SK-N-SH (cell line): ENCODE measurements at regions not wholly inside any gene's neighbourhood (a gene's known extent, or its start where the extent isn't known, plus 50 kb on each side); places are given as distances from the start of the nearest gene placed in this dataset.

Experiments used
- CTCF ChIA-PET: fragments of 300-600, 350-600 bp; formaldehyde crosslinking; extraction: SDS; loops from one replicate; lab custom pipeline; 2021; lab: Yijun Ruan, JAX
- POLR2A ChIA-PET: fragments of 350-600 bp; sonication (Branson Sonifier 250); formaldehyde crosslinking; extraction: SDS; loops from one replicate; lab custom pipeline; 2020; ENCODE audit warnings: antibody characterized with exemption, inconsistent platforms; lab: Yijun Ruan, JAX
- DNase-seq: peaks from one replicate; pipeline ENCODE4 v3.0.0; 2012
- H2AFZ ChIP-seq: fragments of 200-600 bp; sonication (generic); 2 replicates; pipeline ENCODE4 v1.8.1; 2016; ENCODE audit warnings: antibody characterized with exemption, mild to moderate bottlenecking, low read depth
- H3F3A ChIP-seq: fragments of 200-600 bp; sonication (generic); replicated peaks from 2 replicates; pipeline ENCODE3; 2016; ENCODE audit warnings: antibody characterized with exemption, mild to moderate bottlenecking; ENCODE audit not compliant: insufficient read depth
- H3K27ac ChIP-seq, 2 experiments: fragments of 200-500 bp in 1 of 2; fragments of 200-600 bp in 1 of 2; sonication (Bioruptor generic) in 1 of 2; sonication (generic), shearing (Covaris generic) in 1 of 2; 2 replicates each; pipeline versions ENCODE4 v1.5.1 to v1.6.1; 2014 to 2016; ENCODE audit warnings: low read depth in 2 of 2, inconsistent platforms in 1 of 2, low read length in 1 of 2, mild to moderate bottlenecking in 1 of 2, mixed read lengths in 1 of 2
- H3K27me3 ChIP-seq: fragments of 200-600 bp; sonication (generic), shearing (Covaris generic); 2 replicates; pipeline ENCODE4 v1.6.1; 2016; ENCODE audit warnings: mixed run types; ENCODE audit not compliant: insufficient read depth
- H3K36me3 ChIP-seq, 2 experiments: fragments of 200-500 bp in 1 of 2; fragments of 200-600 bp in 1 of 2; sonication (Bioruptor generic) in 1 of 2; sonication (generic) in 1 of 2; replicated peaks in 1 of 2; 2 replicates each; pipeline versions ENCODE3 to v1.5.1; 2014 to 2016; ENCODE audit warnings: low read length in 1 of 2, mild to moderate bottlenecking in 1 of 2; ENCODE audit not compliant: insufficient read depth in 2 of 2, control insufficient read depth in 1 of 2
- H3K4me1 ChIP-seq, 2 experiments: fragments of 200-500 bp in 1 of 2; fragments of 200-600 bp in 1 of 2; sonication (Bioruptor generic) in 1 of 2; sonication (generic), shearing (Covaris generic) in 1 of 2; 2 replicates each; pipeline versions ENCODE4 v1.5.1 to v1.6.1; 2014 to 2016; ENCODE audit warnings: low read depth in 1 of 2, low read length in 1 of 2, mixed run types in 1 of 2; ENCODE audit not compliant: insufficient read depth in 2 of 2, control insufficient read depth in 1 of 2
- H3K4me2 ChIP-seq: fragments of 200-600 bp; sonication (generic), shearing (Covaris generic); 2 replicates; pipeline ENCODE4 v1.6.1; 2017; ENCODE audit warnings: mixed run types
- H3K4me3 ChIP-seq, 2 experiments: fragments of 200-500 bp in 1 of 2; fragments of 200-600 bp in 1 of 2; sonication (Bioruptor generic) in 1 of 2; sonication (generic), shearing (Covaris generic) in 1 of 2; 2 replicates each; pipeline versions ENCODE4 v1.5.1 to v1.8.1; 2014 to 2016; ENCODE audit warnings: low read depth in 2 of 2, inconsistent platforms in 1 of 2, low read length in 1 of 2, mild to moderate bottlenecking in 1 of 2, mixed read lengths in 1 of 2, moderate library complexity in 1 of 2
- H3K79me2 ChIP-seq: fragments of 200-600 bp; sonication (generic); 2 replicates; pipeline ENCODE4 v1.8.1; 2017; ENCODE audit warnings: mild to moderate bottlenecking; ENCODE audit not compliant: insufficient read depth
- H3K9ac ChIP-seq: fragments of 200-600 bp; sonication (generic); 2 replicates; pipeline ENCODE4 v1.6.1; 2017; ENCODE audit warnings: mixed run types
- H3K9me2 ChIP-seq: fragments of 200-600 bp; sonication (generic); 2 replicates; pipeline ENCODE4 v1.6.1; 2017; ENCODE audit warnings: mixed run types
- H3K9me3 ChIP-seq: fragments of 200-600 bp; sonication (generic); 2 replicates; pipeline ENCODE4 v1.6.1; 2017; ENCODE audit warnings: mixed run types, mild to moderate bottlenecking, moderate library complexity
- H4K20me1 ChIP-seq: fragments of 200-600 bp; sonication (generic); 2 replicates; pipeline ENCODE4 v1.6.1; 2017; ENCODE audit warnings: mild to moderate bottlenecking, mixed run types; ENCODE audit not compliant: insufficient read depth
- EP300 ChIP-seq, 2 experiments: IDR thresholded peaks; 2 replicates each; pipeline versions ENCODE4 v1.4.0 to v1.6.1; 2012; ENCODE audit warnings: borderline replicate concordance in 1 of 2, low read depth in 1 of 2, low read length in 1 of 2
- FOSL2 ChIP-seq: IDR thresholded peaks from 2 replicates; pipeline ENCODE4 v1.4.0; 2012; ENCODE audit warnings: low read depth, mild to moderate bottlenecking, moderate library complexity, borderline replicate concordance
- FOXJ3 ChIP-seq: sonication (generic); formaldehyde crosslinking; IDR thresholded peaks from 2 replicates; pipeline ENCODE4 v1.5.1; 2020; ENCODE audit warnings: mild to moderate bottlenecking, missing genetic modification reagents
- FOXM1 ChIP-seq: IDR thresholded peaks from 2 replicates; pipeline ENCODE4 v1.4.0; 2012; ENCODE audit warnings: low read depth, mild to moderate bottlenecking
- JUND ChIP-seq: IDR thresholded peaks from 2 replicates; pipeline ENCODE4 v1.4.0; 2012
- MEF2A ChIP-seq: IDR thresholded peaks from 2 replicates; pipeline ENCODE4 v1.4.0; 2012; ENCODE audit warnings: low read depth, borderline replicate concordance
- MXI1 ChIP-seq: IDR thresholded peaks from 2 replicates; pipeline ENCODE4 v1.6.1; 2012; ENCODE audit warnings: mild to moderate bottlenecking, low read depth, low read length, improper control_type of control experiment
- NFIC ChIP-seq: IDR thresholded peaks from 2 replicates; pipeline ENCODE4 v1.4.0; 2012; ENCODE audit warnings: borderline replicate concordance
- RXRA ChIP-seq: IDR thresholded peaks from 2 replicates; pipeline ENCODE4 v1.4.0; 2012; ENCODE audit warnings: low read depth, mild to moderate bottlenecking, borderline replicate concordance
- TAF1 ChIP-seq: IDR thresholded peaks from 2 replicates; pipeline ENCODE4 v1.6.1; 2012; ENCODE audit warnings: low read depth, mild to moderate bottlenecking, low read length, moderate library complexity, borderline replicate concordance
- TCF12 ChIP-seq: IDR thresholded peaks from 2 replicates; pipeline ENCODE4 v1.4.0; 2012
- TEAD4 ChIP-seq: IDR thresholded peaks from 2 replicates; pipeline ENCODE4 v1.4.0; 2012; ENCODE audit warnings: mild to moderate bottlenecking, borderline replicate concordance; ENCODE audit not compliant: insufficient read depth
- WGBS: methylation state at CpG from one replicate; pipeline ENCODE4 v1.1.6; 2017; ENCODE audit warnings: low lambda C conversion rate; 5-methylcytosine and 5-hydroxymethylcytosine counted together
- TF ChIP-seq, protein P1 (sequence below): IDR thresholded peaks from 2 replicates; pipeline ENCODE4; 2012

DNA sequence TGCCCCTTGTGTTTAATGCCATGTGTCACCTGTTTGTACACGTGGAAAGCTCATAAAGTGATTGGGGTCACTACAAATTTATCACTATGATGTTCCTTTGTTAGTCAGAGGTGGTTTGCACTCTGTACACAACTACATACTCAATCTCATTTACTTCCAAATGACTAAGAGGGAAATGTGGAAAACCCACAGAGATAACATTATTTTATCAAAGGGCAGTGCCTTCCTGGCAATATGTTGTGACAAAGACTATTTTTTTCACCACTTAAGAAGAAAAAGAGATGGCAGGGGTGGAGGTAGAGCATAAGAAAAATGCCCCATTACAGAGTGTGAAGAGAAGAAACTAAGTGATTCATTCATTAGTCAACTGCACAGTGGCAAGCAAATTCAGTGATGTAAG lies 1064.1 kb upstream of the FLRT2 start:
- Histone ChIP-seq H3K4me3 (no peak overlapping the region), H3F3A (peaks cover 15% of the 10 kb centered on the region), H3K36me3 (no peaks in the 10 kb centered on the region), H3K9me3 (no peaks in the 10 kb centered on the region), H3K27me3 (no peaks in the 10 kb centered on the region), H3K9ac (no peak overlapping the region), H4K20me1 (no peaks in the 10 kb centered on the region), H3K27ac (no peak overlapping the region), H3K4me2 (no peak overlapping the region), H2AFZ (no peak overlapping the region), H3K9me2 (no peaks in the 10 kb centered on the region), H3K4me1 (no peaks in the 10 kb centered on the region), H3K79me2 (no peaks in the 10 kb centered on the region)
- POLR2A ChIA-PET: no interaction called here
- 0% methylated on average over 1 of the region's 1 CpG for WGBS
- no peak for TF ChIP-seq MEF2A
- TF ChIP-seq JUND: no peak
- TF ChIP-seq FOXM1: no peak
- no peak for DNase-seq
- CTCF ChIA-PET: no interaction called here

GRCh38 chr14:84468153-84468552 lies 1061.8 kb upstream of the FLRT2 start:
- Histone ChIP-seq H3F3A (peaks cover 15% of the 10 kb centered on the region), H3K9me2 (no peaks in the 10 kb centered on the region), H3K4me2 (no peak overlapping the region), H3K27ac (no peak overlapping the region), H3K36me3 (no peaks in the 10 kb centered on the region), H3K79me2 (no peaks in the 10 kb centered on the region), H3K4me1 (no peaks in the 10 kb centered on the region), H3K9ac (no peak overlapping the region), H3K4me3 (no peak overlapping the region), H3K9me3 (no peaks in the 10 kb centered on the region), H4K20me1 (no peaks in the 10 kb centered on the region), H3K27me3 (no peaks in the 10 kb centered on the region)
- ChIA-PET CTCF (no interaction called here), POLR2A (no interaction called here)
- DNase-seq: no peak
- WGBS: 7% methylated on average over 4 of the region's 5 CpGs
- TF ChIP-seq MXI1 (no peak), FOSL2 (peak; percentile 29; the same call in 1 of the 2 replicates), TCF12 (peak; percentile 81), JUND (peak; percentile 50), TEAD4 (peak; percentile 16; the same call in 1 of the 2 replicates), RXRA (no peak), EP300 (IDR thresholded peaks at IDR 0.05; ENCODE audit: borderline replicate concordance in 1 of 2, low read depth in 1 of 2, low read length in 1 of 2) (0 out of 4 replicates have a peak, but pooled peaks of 1 of the 2 experiments have one; percentile 18)
- TF ChIP-seq, protein P1, sequence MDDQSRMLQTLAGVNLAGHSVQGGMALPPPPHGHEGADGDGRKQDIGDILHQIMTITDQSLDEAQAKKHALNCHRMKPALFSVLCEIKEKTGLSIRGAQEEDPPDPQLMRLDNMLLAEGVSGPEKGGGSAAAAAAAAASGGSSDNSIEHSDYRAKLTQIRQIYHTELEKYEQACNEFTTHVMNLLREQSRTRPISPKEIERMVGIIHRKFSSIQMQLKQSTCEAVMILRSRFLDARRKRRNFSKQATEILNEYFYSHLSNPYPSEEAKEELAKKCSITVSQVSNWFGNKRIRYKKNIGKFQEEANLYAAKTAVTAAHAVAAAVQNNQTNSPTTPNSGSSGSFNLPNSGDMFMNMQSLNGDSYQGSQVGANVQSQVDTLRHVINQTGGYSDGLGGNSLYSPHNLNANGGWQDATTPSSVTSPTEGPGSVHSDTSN: peak; percentile 43; the same call in 1 of the 2 replicates
- TF ChIP-seq, all 33 proteins: peak for 6
- no peak overlapping the region for H2AFZ ChIP-seq

GRCh38 chr14:84477996-84478395 lies 1051.9 kb upstream of the FLRT2 start:
- no peak for DNase-seq
- no peak overlapping the region for H3K9ac ChIP-seq
- H3K79me2 ChIP-seq: no peaks in the 10 kb centered on the region
- no peak overlapping the region for H3K27ac ChIP-seq
- POLR2A ChIA-PET: no interaction called here
- H3K9me3 ChIP-seq: no peaks in the 10 kb centered on the region
- H3K9me2 ChIP-seq: no peaks in the 10 kb centered on the region
- no peaks in the 10 kb centered on the region for H4K20me1 ChIP-seq
- TF ChIP-seq TAF1 (no peak), MXI1 (no peak), NFIC (no peak), FOXJ3 (CRISPR knock-in tag) (no peak)
- TF ChIP-seq, protein P1: no peak
- TF ChIP-seq, all 33 proteins: peak for 0
- whole genome bisulfite sequencing: 59% methylated on average over 2 of the region's 2 CpGs
- peaks cover 13% of the 10 kb centered on the region for H3F3A ChIP-seq
- H2AFZ ChIP-seq: no peak overlapping the region
- H3K27me3 ChIP-seq: no peaks in the 10 kb centered on the region
- CTCF ChIA-PET: no interaction called here
- peaks cover 0 to 9% of the 10 kb centered on the region in 2 experiments; a peak in 2 of 4 replicates for H3K4me1 ChIP-seq
- H3K4me2 ChIP-seq: no peak overlapping the region
- no peak overlapping the region for H3K4me3 ChIP-seq
- no peaks in the 10 kb centered on the region for H3K36me3 ChIP-seq
